Mucosa of descending colon (tissue), 3 donors: ENCODE measurements at regions not wholly inside any gene's neighbourhood (a gene's known extent, or its start where the extent isn't known, plus 50 kb on each side); places are given as distances from the start of the nearest gene placed in this dataset.

Experiments used
- ATAC-seq: fragments of 200-7000 bp; cut with Tn5 transposase; one replicate; pipeline ENCODE4 v1.9.1; 2020; ENCODE audit warnings: mild to moderate bottlenecking, moderate library complexity
- DNase-seq, 3 donors: peaks; one replicate each; pipeline ENCODE4 v3.0.0-alpha.2; 2020
- H3K36me3 ChIP-seq: fragments of 200-600 bp; one replicate; pipeline ENCODE4 v1.8.0; 2021; ENCODE audit warnings: low read depth, mild to moderate bottlenecking
- H3K4me1 ChIP-seq: fragments of 200-600 bp; one replicate; pipeline ENCODE4 v1.8.0; 2021; ENCODE audit warnings: low read depth, mild to moderate bottlenecking
- H3K4me3 ChIP-seq: fragments of 200-600 bp; one replicate; pipeline ENCODE4 v1.8.0; 2021; ENCODE audit warnings: mild to moderate bottlenecking
- H3K9me3 ChIP-seq: fragments of 200-600 bp; one replicate; pipeline ENCODE4 v1.8.0; 2021; ENCODE audit warnings: mild to moderate bottlenecking
- intact Hi-C, 2 donors: fragments of 100-400 bp; cut with DNase I in 1 of 2; cut with micrococcal nuclease in 1 of 2; formaldehyde crosslinking; loops; one replicate each; pipeline versions ENCODE4 v1.11.0 to v1.11.1; 2022; cut with DNase I, micrococcal nuclease
- TF ChIP-seq, protein P1 (sequence below): fragments of 200-600 bp; IDR thresholded peaks from one replicate; pipeline ENCODE4 v1.8.0; 2022; ENCODE audit warnings: antibody characterized with exemption, mild to moderate bottlenecking
- donor health status: DM: no; HTN: no; CAD: no; lungs with moderate emphysema.
- donor health status: DM: no; HTN: no; CAD: no.
- donor health status: DM: no; HTN: yes; CAD: no.

DNA sequence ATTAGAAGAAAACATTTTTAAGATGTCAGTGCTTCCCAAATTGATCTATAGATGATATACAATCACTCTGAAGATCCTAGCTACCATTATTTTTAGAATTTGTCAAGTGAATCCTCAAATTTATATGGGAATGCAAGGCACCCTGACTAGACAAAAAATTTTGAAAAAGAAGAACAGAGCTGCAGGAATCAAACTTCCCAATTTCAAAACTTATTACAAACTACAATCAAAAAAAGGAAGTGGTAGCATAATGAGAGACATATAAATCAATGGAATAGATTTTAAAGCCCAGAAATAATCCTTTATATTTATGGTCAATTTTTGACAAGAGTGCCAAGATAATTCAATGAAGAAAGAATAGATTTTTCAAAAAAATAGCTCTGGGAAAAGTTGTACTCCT, 198.3 kb upstream of the KCNJ16 start:
- H3K4me1 ChIP-seq: no peaks in the 10 kb centered on the region
- TF ChIP-seq, protein P1, sequence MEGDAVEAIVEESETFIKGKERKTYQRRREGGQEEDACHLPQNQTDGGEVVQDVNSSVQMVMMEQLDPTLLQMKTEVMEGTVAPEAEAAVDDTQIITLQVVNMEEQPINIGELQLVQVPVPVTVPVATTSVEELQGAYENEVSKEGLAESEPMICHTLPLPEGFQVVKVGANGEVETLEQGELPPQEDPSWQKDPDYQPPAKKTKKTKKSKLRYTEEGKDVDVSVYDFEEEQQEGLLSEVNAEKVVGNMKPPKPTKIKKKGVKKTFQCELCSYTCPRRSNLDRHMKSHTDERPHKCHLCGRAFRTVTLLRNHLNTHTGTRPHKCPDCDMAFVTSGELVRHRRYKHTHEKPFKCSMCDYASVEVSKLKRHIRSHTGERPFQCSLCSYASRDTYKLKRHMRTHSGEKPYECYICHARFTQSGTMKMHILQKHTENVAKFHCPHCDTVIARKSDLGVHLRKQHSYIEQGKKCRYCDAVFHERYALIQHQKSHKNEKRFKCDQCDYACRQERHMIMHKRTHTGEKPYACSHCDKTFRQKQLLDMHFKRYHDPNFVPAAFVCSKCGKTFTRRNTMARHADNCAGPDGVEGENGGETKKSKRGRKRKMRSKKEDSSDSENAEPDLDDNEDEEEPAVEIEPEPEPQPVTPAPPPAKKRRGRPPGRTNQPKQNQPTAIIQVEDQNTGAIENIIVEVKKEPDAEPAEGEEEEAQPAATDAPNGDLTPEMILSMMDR: no peak
- DNase-seq (no peak), ATAC-seq (no peak)
- intact Hi-C loops: no loop called here
- no peak overlapping the region for H3K4me3 ChIP-seq
- H3K9me3 ChIP-seq: no peaks in the 10 kb centered on the region
- H3K36me3 ChIP-seq: no peaks in the 10 kb centered on the region

DNA sequence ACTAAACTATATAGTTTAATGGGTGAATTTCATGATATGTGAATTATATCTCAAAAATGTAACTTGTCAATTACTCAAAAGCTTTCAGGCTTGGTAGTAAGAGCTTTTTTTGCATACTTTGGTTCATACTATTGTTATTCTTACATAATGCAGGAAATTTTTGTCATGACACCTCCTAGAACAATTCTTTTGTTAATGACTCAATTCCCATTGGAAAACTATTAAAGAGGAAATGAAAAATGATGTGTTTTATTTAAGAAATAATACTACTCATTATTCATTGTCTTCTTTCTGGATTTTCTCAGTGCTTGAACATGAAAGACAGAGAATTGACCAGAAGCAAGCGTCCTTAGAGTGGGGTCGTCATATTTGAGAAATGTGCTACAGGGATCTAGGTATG, 196.4 kb upstream of the KCNJ16 start:
- H3K4me1 ChIP-seq: no peaks in the 10 kb centered on the region
- DNase-seq (no peak), ATAC-seq (no peak)
- no peaks in the 10 kb centered on the region for H3K9me3 ChIP-seq
- intact Hi-C loops: no loop called here
- TF ChIP-seq, protein P1: no peak
- no peaks in the 10 kb centered on the region for H3K36me3 ChIP-seq
- H3K4me3 ChIP-seq: no peak overlapping the region

DNA sequence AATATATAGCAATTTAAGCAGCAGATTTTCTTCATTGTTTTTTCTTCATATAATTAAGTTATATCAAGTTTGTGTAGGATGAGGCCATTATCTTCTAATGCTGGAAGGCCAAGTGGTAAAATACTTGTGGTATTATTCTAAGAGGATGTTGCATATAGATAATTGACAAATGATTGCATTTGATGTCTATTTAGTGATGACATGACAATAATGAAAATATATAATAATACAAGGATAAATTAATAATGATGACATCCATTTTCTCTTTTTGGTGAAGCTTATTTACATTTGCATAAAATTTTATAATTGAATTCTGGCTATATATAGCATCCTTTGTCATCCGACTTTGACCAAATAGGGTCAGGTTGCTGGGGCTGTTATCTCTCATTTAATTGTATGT, 195.4 kb upstream of the KCNJ16 start:
- DNase-seq: no peak
- no peak for ATAC-seq
- no peaks in the 10 kb centered on the region for H3K9me3 ChIP-seq
- H3K4me3 ChIP-seq: no peak overlapping the region
- no peaks in the 10 kb centered on the region for H3K36me3 ChIP-seq
- TF ChIP-seq, protein P1: no peak
- intact Hi-C loops: no loop called here
- no peaks in the 10 kb centered on the region for H3K4me1 ChIP-seq

DNA sequence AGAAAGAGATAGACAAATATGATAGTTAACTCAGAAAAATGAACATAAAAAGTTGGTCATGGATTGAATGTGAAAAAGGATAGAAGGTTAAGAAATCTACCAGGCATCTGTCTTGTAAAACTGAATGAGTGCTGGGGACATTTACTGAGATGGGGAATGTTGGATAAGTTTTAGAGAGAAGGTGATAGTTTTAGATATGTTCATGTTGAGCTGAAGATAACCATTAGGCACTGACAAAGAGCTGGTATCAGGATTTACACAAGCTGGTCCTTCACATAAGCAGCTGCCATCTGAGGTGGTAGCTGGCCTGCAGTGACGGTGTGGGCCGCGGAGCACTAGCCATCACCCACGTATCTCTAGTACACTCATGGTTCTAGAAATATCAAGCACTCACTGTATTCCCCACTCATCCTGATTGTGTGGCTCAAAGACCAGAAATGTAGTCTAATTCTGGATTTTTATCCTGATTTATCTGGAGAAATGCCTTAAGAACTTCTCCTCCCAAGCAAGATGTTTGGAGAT, 194.4 kb upstream of the KCNJ16 start:
- Histone ChIP-seq H3K36me3 (no peaks in the 10 kb centered on the region), H3K4me1 (no peaks in the 10 kb centered on the region), H3K4me3 (no peak overlapping the region), H3K9me3 (no peaks in the 10 kb centered on the region)
- TF ChIP-seq, protein P1: no peak
- DNase-seq: no peak
- intact Hi-C loops: no loop called here
- ATAC-seq: no peak

DNA sequence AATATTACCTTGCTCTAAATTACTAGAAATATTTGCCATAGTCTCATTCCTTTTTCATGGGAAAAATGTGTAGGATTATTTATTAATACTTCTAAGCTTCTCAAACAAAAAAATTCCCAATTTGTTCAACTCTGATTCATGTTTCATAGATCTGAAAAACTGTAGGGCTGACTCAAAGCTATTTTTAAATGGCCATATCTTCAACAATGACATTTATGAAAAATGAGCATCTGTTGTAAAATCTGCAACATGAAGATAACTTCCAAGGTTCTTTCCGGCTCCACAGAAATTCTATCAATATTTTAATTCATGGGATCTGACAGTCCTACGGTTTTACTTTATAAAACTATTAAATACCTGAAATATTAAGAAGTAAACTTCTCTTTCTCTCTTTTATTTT, 192.7 kb upstream of the KCNJ16 start:
- Histone ChIP-seq H3K4me1 (no peaks in the 10 kb centered on the region), H3K9me3 (no peaks in the 10 kb centered on the region), H3K36me3 (no peaks in the 10 kb centered on the region), H3K4me3 (no peak overlapping the region)
- ATAC-seq: no peak
- TF ChIP-seq, protein P1: no peak
- intact Hi-C loops: no loop called here
- DNase-seq: no peak

DNA sequence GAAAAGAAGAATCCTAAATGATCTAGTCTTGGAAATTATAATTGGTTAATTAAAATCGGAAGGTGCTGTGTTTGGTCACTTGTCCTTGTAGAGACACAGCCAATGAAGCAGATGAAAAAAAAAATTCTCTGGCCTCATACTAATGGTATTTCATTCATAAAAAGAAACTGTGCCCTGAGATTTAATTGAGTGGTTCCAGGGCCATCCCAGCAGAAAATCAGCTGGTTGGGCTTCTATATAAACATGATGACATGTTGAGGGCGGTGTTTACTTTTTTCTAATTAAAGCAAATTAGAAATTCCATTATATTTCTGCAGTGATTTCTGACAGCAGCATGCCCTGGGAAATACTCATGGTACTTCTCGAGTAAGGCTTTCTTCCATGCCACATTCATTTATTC, 191.9 kb upstream of the KCNJ16 start:
- DNase-seq (no peak), ATAC-seq (no peak)
- Histone ChIP-seq H3K9me3 (no peaks in the 10 kb centered on the region), H3K4me1 (no peaks in the 10 kb centered on the region), H3K36me3 (no peaks in the 10 kb centered on the region), H3K4me3 (no peak overlapping the region)
- TF ChIP-seq, protein P1: no peak
- intact Hi-C loops: no loop called here
